ENCODE measurements at regions not wholly inside any gene's neighbourhood (a gene's known extent, or its start where the extent isn't known, plus 50 kb on each side); places are given as distances from the start of the nearest gene placed in this dataset.

DNA sequence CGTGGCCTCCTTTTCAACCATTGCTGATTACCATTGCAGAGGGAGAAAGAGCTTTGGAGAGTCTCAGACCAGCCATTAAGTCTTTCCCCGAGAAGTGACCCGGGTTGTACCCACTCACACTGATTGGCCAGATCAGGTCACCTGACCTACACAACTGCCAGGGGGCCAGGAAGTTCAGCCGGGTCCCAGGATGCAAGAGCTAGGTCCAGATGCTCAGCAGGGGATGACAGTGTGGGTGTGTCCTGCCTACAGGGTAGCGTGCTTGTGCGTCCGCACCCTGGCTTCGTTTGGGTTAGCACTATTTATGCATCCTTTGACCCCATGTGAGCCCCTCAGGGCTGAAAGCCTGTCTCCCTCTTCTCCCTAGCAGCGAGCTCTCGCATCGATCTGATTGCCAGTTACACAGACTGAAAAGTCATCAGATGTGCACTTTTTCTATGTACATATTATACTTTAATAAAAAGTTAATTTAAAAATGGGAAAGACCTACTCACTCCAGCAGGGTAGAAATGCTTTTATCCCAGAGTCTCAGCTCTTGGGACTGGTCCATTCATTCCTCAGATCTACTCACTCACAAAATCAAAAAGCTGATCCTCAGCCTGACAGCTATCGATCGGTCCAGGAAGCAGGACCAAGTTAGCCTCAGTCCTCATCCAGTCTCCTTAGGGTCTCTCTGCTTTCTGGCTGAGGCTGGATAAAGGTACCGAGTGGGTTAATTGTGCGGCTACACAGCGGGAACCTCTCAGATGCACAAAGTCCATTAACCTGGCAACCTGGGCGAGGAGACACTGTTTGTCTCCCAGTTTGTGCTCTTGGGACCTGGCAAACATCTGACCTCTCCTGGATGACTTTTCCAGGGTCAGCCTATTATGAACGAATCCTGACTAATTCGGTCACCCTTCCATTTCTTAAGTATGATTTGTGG lies 68.0 kb downstream of the SERPINA3 start (continued):
- TF ChIP-seq HOXA9 (CRISPR knock-in tag; IDR thresholded peaks at IDR 0.05; ENCODE audit: borderline replicate concordance) (no peak), ZBTB21 (CRISPR knock-in tag; IDR thresholded peaks at IDR 0.05) (no peak), KLF11 (CRISPR knock-in tag; IDR thresholded peaks at IDR 0.05) (no peak), ZNF224 (CRISPR knock-in tag; IDR thresholded peaks at IDR 0.05) (no peak), ZNF777 (CRISPR knock-in tag; IDR thresholded peaks at IDR 0.05) (no peak), ZNF614 (CRISPR knock-in tag; IDR thresholded peaks at IDR 0.05; ENCODE audit: borderline replicate concordance) (peak; percentile 57; the same call in 1 of the 2 replicates), AKAP8 (CRISPR knock-in tag; IDR thresholded peaks at IDR 0.05) (no peak), JUNB (CRISPR knock-in tag; IDR thresholded peaks at IDR 0.05; ENCODE audit: borderline replicate concordance) (no peak), ZNF335 (CRISPR knock-in tag; IDR thresholded peaks at IDR 0.05) (no peak), NFRKB (IDR thresholded peaks at IDR 0.05) (no peak), ZNF33A (CRISPR knock-in tag; IDR thresholded peaks at IDR 0.05; ENCODE audit: borderline replicate concordance) (no peak), ZFP62 (CRISPR knock-in tag; IDR thresholded peaks at IDR 0.05) (no peak), RFXANK (CRISPR knock-in tag; IDR thresholded peaks at IDR 0.05) (no peak)
- TF ChIP-seq, protein P1, sequence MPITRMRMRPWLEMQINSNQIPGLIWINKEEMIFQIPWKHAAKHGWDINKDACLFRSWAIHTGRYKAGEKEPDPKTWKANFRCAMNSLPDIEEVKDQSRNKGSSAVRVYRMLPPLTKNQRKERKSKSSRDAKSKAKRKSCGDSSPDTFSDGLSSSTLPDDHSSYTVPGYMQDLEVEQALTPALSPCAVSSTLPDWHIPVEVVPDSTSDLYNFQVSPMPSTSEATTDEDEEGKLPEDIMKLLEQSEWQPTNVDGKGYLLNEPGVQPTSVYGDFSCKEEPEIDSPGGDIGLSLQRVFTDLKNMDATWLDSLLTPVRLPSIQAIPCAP (CRISPR knock-in tag; IDR thresholded peaks at IDR 0.05; ENCODE audit: low read depth) = no peak
- TF ChIP-seq, protein P2, sequence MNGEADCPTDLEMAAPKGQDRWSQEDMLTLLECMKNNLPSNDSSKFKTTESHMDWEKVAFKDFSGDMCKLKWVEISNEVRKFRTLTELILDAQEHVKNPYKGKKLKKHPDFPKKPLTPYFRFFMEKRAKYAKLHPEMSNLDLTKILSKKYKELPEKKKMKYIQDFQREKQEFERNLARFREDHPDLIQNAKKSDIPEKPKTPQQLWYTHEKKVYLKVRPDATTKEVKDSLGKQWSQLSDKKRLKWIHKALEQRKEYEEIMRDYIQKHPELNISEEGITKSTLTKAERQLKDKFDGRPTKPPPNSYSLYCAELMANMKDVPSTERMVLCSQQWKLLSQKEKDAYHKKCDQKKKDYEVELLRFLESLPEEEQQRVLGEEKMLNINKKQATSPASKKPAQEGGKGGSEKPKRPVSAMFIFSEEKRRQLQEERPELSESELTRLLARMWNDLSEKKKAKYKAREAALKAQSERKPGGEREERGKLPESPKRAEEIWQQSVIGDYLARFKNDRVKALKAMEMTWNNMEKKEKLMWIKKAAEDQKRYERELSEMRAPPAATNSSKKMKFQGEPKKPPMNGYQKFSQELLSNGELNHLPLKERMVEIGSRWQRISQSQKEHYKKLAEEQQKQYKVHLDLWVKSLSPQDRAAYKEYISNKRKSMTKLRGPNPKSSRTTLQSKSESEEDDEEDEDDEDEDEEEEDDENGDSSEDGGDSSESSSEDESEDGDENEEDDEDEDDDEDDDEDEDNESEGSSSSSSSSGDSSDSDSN (CRISPR knock-in tag; IDR thresholded peaks at IDR 0.05) = 0 out of 2 replicates have a peak, but pooled peaks have one; percentile 18
- TF ChIP-seq, protein P3, sequence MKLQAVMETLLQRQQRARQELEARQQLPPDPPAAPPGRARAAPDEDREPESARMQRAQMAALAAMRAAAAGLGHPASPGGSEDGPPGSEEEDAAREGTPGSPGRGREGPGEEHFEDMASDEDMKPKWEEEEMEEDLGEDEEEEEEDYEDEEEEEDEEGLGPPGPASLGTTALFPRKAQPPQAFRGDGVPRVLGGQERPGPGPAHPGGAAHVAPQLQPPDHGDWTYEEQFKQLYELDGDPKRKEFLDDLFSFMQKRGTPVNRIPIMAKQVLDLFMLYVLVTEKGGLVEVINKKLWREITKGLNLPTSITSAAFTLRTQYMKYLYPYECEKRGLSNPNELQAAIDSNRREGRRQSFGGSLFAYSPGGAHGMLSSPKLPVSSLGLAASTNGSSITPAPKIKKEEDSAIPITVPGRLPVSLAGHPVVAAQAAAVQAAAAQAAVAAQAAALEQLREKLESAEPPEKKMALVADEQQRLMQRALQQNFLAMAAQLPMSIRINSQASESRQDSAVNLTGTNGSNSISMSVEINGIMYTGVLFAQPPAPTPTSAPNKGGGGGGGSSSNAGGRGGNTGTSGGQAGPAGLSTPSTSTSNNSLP (IDR thresholded peaks at IDR 0.05; ENCODE audit: low read depth, low read length) = no peak; the same call in 1 of the 2 replicates
- TF ChIP-seq, protein P4, sequence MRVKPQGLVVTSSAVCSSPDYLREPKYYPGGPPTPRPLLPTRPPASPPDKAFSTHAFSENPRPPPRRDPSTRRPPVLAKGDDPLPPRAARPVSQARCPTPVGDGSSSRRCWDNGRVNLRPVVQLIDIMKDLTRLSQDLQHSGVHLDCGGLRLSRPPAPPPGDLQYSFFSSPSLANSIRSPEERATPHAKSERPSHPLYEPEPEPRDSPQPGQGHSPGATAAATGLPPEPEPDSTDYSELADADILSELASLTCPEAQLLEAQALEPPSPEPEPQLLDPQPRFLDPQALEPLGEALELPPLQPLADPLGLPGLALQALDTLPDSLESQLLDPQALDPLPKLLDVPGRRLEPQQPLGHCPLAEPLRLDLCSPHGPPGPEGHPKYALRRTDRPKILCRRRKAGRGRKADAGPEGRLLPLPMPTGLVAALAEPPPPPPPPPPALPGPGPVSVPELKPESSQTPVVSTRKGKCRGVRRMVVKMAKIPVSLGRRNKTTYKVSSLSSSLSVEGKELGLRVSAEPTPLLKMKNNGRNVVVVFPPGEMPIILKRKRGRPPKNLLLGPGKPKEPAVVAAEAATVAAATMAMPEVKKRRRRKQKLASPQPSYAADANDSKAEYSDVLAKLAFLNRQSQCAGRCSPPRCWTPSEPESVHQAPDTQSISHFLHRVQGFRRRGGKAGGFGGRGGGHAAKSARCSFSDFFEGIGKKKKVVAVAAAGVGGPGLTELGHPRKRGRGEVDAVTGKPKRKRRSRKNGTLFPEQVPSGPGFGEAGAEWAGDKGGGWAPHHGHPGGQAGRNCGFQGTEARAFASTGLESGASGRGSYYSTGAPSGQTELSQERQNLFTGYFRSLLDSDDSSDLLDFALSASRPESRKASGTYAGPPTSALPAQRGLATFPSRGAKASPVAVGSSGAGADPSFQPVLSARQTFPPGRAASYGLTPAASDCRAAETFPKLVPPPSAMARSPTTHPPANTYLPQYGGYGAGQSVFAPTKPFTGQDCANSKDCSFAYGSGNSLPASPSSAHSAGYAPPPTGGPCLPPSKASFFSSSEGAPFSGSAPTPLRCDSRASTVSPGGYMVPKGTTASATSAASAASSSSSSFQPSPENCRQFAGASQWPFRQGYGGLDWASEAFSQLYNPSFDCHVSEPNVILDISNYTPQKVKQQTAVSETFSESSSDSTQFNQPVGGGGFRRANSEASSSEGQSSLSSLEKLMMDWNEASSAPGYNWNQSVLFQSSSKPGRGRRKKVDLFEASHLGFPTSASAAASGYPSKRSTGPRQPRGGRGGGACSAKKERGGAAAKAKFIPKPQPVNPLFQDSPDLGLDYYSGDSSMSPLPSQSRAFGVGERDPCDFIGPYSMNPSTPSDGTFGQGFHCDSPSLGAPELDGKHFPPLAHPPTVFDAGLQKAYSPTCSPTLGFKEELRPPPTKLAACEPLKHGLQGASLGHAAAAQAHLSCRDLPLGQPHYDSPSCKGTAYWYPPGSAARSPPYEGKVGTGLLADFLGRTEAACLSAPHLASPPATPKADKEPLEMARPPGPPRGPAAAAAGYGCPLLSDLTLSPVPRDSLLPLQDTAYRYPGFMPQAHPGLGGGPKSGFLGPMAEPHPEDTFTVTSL (CRISPR knock-in tag; IDR thresholded peaks at IDR 0.05; ENCODE audit: borderline replicate concordance) = no peak
- TF ChIP-seq, protein P5, sequence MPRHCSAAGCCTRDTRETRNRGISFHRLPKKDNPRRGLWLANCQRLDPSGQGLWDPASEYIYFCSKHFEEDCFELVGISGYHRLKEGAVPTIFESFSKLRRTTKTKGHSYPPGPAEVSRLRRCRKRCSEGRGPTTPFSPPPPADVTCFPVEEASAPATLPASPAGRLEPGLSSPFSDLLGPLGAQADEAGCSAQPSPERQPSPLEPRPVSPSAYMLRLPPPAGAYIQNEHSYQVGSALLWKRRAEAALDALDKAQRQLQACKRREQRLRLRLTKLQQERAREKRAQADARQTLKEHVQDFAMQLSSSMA (CRISPR knock-in tag; IDR thresholded peaks at IDR 0.05) = no peak

Measured in HepG2 (cell line).